Astrocyte (in vitro differentiated cells and primary cell): ENCODE measurements at regions not wholly inside any gene's neighbourhood (a gene's known extent, or its start where the extent isn't known, plus 50 kb on each side); places are given as distances from the start of the nearest gene placed in this dataset.

Source experiments
- CTCF ChIP-seq: IDR thresholded peaks from 2 replicates; pipeline ENCODE4 v1.5.1; 2011; ENCODE audit warnings: low read depth, mild to moderate bottlenecking, inconsistent platforms, low read length, moderate library complexity; ENCODE audit not compliant: insufficient read depth
- EZH2 ChIP-seq: IDR thresholded peaks from 2 replicates; pipeline ENCODE4 v1.6.1; 2012; ENCODE audit warnings: mild to moderate bottlenecking, low read length, inconsistent platforms; ENCODE audit not compliant: insufficient read depth

GRCh38 chr6:45783716-45784115, 231.9 kb downstream of the CLIC5 start:
- no peak for TF ChIP-seq CTCF
- TF ChIP-seq EZH2, result no peak
